HL-60 (cell line): ENCODE measurements at regions not wholly inside any gene's neighbourhood (a gene's known extent, or its start where the extent isn't known, plus 50 kb on each side); places are given as distances from the start of the nearest gene placed in this dataset.

Source experiments
- CTCF ChIP-seq: IDR thresholded peaks from one replicate; pipeline ENCODE4 v1.5.1; 2011; ENCODE audit warnings: low read length, control low read depth, inconsistent platforms; ENCODE audit not compliant: insufficient read depth
- REST ChIP-seq: IDR thresholded peaks from 2 replicates; pipeline ENCODE4 v1.6.1; 2012; ENCODE audit warnings: low read depth; ENCODE audit not compliant: insufficient replicate concordance

- TF ChIP-seq REST, result no peak
- no peak for TF ChIP-seq CTCF
Observed at GRCh38 chr5:99247346-99247745, 318.5 kb upstream of the CHD1 start.
